Testis (tissue), 2 donors: ENCODE measurements at regions not wholly inside any gene's neighbourhood (a gene's known extent, or its start where the extent isn't known, plus 50 kb on each side); places are given as distances from the start of the nearest gene placed in this dataset.

Experiments
- CTCF ChIP-seq, 3 experiments: fragments of 450-650 bp in 2 of 3; fragments of 200-600 bp in 1 of 3; sonication (generic) in 1 of 3; IDR thresholded peaks; one replicate each; pipeline ENCODE4 v1.5.1; 2016 to 2019; ENCODE audit warnings: antibody characterized with exemption in 3 of 3, mild to moderate bottlenecking in 2 of 3, moderate library complexity in 1 of 3
- POLR2A ChIP-seq: fragments of 450-650 bp; IDR thresholded peaks from one replicate; pipeline ENCODE4 v1.6.1; 2017; ENCODE audit warnings: antibody characterized with exemption, mild to moderate bottlenecking, moderate library complexity

- TF ChIP-seq CTCF (IDR thresholded peaks at IDR 0.05) (no peak), POLR2A (no peak)
These were observed 105.0 kb downstream of the PDCL3 start for GRCh38 chr2:100667801-100668200.
